HL-60 (cell line): ENCODE measurements at regions not wholly inside any gene's neighbourhood (a gene's known extent, or its start where the extent isn't known, plus 50 kb on each side); places are given as distances from the start of the nearest gene placed in this dataset.

Source experiments
- CTCF ChIP-seq: IDR thresholded peaks from one replicate; pipeline ENCODE4 v1.5.1; 2011; ENCODE audit warnings: low read length, control low read depth, inconsistent platforms; ENCODE audit not compliant: insufficient read depth
- GABPA ChIP-seq: IDR thresholded peaks from 2 replicates; pipeline ENCODE4 v1.6.1; 2012; ENCODE audit warnings: low read depth
- POLR2AphosphoS5 ChIP-seq: IDR thresholded peaks from 2 replicates; pipeline ENCODE4 v1.6.1; 2012; ENCODE audit warnings: low read depth

GRCh38 chr7:131000389-131000788, 266.4 kb upstream of the KLF14 start:
- TF ChIP-seq CTCF (no peak), GABPA (no peak), POLR2AphosphoS5 (no peak)
